Vagina (tissue), 2 donors: ENCODE measurements at regions not wholly inside any gene's neighbourhood (a gene's known extent, or its start where the extent isn't known, plus 50 kb on each side); places are given as distances from the start of the nearest gene placed in this dataset.

Source experiments
- DNase-seq, 2 donors: peaks; one replicate each; pipeline ENCODE4 v3.0.0-alpha.2; 2017; ENCODE audit errors: extremely low spot score in 2 of 2
- H3K27ac ChIP-seq: fragments of 200-600 bp; sonication (generic); one replicate; pipeline ENCODE4 v1.5.1; 2019
- H3K27me3 ChIP-seq: fragments of 200-600 bp; sonication (generic); one replicate; pipeline ENCODE4 v1.5.1; 2019
- H3K36me3 ChIP-seq, 2 donors: fragments of 200-600 bp; sonication (generic); one replicate each; pipeline ENCODE4 v1.5.1; 2017 to 2019
- H3K4me1 ChIP-seq: fragments of 200-600 bp; sonication (generic); one replicate; pipeline ENCODE4 v1.5.1; 2019
- H3K4me3 ChIP-seq, 2 donors: fragments of 200-600 bp; sonication (generic); 1 replicate in 1 of 2; 2 replicates in 1 of 2; pipeline ENCODE4 v1.5.1; 2016 to 2019
- H3K9me3 ChIP-seq: fragments of 200-600 bp; sonication (generic); one replicate; pipeline ENCODE4 v1.5.1; 2019
- POLR2A ChIP-seq, 2 donors: fragments of 450-650 bp; IDR thresholded peaks; one replicate each; pipeline ENCODE4 v1.6.1; 2017; ENCODE audit warnings: antibody characterized with exemption in 2 of 2, mild to moderate bottlenecking in 2 of 2, moderate library complexity in 2 of 2
- POLR2AphosphoS5 ChIP-seq, 2 donors: sonication (generic); formaldehyde crosslinking; IDR thresholded peaks; one replicate each; pipeline ENCODE4 v1.9.0; 2017; ENCODE audit warnings: antibody characterized with exemption in 2 of 2, mild to moderate bottlenecking in 2 of 2, low read depth in 1 of 2; ENCODE audit not compliant: insufficient read depth in 1 of 2
- intact Hi-C: fragments of 100-400 bp; cut with DNase I; formaldehyde crosslinking; loops from one replicate; pipeline ENCODE4 v1.15.1; 2023
- TF ChIP-seq, protein P1 (sequence below), 3 experiments: fragments of 450-650 bp in 2 of 3; fragments of 200-600 bp in 1 of 3; sonication (generic) in 1 of 3; IDR thresholded peaks; one replicate each; pipeline ENCODE4 v1.5.1; 2017 to 2019; ENCODE audit warnings: antibody characterized with exemption in 3 of 3, mild to moderate bottlenecking in 2 of 3, moderate library complexity in 2 of 3

DNA sequence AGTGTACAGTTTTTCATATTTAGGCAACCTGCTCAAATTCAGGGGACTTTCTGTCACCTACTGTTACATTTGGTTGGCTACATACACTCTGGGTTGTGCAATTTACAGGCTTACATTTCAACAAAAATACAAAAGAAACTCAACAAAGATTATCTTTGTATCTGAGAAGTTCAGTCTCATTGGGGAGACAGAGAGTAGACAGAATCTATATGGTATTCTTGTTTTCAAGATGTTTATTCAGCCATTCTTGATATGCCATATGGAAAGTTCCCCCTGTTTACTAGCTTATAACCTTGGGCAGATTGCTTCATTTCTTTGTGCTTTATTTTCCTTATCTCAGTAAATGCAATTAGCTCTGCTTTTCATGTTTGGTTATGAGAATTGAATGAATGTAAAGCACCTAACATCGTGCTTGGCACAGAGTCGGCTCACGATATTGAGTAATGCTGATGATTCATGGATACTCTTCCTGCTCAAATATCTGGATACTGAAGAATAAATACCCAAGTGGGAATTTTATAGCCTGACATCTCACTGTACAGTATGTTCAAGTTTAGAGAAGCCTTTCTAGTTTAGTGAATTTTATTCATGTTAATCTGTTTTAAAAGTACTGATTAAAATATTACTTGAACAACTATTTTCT lies 96.5 kb upstream of the PACRGL start:
- DNase-seq = no peak
- no peaks in the 10 kb centered on the region for H3K27me3 ChIP-seq
- TF ChIP-seq, protein P1, sequence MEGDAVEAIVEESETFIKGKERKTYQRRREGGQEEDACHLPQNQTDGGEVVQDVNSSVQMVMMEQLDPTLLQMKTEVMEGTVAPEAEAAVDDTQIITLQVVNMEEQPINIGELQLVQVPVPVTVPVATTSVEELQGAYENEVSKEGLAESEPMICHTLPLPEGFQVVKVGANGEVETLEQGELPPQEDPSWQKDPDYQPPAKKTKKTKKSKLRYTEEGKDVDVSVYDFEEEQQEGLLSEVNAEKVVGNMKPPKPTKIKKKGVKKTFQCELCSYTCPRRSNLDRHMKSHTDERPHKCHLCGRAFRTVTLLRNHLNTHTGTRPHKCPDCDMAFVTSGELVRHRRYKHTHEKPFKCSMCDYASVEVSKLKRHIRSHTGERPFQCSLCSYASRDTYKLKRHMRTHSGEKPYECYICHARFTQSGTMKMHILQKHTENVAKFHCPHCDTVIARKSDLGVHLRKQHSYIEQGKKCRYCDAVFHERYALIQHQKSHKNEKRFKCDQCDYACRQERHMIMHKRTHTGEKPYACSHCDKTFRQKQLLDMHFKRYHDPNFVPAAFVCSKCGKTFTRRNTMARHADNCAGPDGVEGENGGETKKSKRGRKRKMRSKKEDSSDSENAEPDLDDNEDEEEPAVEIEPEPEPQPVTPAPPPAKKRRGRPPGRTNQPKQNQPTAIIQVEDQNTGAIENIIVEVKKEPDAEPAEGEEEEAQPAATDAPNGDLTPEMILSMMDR (IDR thresholded peaks at IDR 0.05) = no peak
- TF ChIP-seq POLR2AphosphoS5 (IDR thresholded peaks at IDR 0.05; ENCODE audit: insufficient read depth in 1 of 2, low read depth in 1 of 2) = no peak
- no peak for TF ChIP-seq POLR2A (IDR thresholded peaks at IDR 0.05)
- intact Hi-C loops = no loop called here
- H3K4me3 ChIP-seq = no peak overlapping the region
- H3K27ac ChIP-seq = no peak overlapping the region
- no peaks in the 10 kb centered on the region for H3K36me3 ChIP-seq
- no peaks in the 10 kb centered on the region for H3K9me3 ChIP-seq
- H3K4me1 ChIP-seq = no peaks in the 10 kb centered on the region

DNA sequence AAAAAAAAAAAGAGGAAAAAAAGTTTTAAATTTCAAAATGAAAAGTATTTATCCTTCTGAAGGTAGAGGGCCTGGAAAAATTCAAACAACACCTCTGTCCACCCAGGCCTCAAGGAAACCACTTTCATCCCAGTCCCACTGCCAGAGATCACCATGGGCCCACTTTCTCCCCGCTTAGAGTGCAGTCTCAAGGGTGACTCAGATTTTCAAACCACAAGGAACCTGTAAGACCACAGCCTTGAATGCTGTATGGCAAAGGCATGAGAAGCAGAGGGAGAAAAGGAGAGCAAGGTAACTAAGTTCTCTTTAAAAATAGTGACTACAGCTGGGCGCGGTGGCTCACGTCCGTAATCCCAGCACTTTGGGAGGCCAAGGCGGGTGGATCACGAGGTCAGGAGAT lies 87.9 kb upstream of the PACRGL start:
- no peak overlapping the region for H3K27ac ChIP-seq
- TF ChIP-seq POLR2A (IDR thresholded peaks at IDR 0.05) (no peak), POLR2AphosphoS5 (IDR thresholded peaks at IDR 0.05; ENCODE audit: insufficient read depth in 1 of 2, low read depth in 1 of 2) (no peak)
- TF ChIP-seq, protein P1 (IDR thresholded peaks at IDR 0.05) = no peak
- intact Hi-C loops = no loop called here
- H3K36me3 ChIP-seq = peaks cover 0 to 3% of the 10 kb centered on the region in 2 donors
- H3K4me3 ChIP-seq = no peak overlapping the region
- H3K4me1 ChIP-seq = no peaks in the 10 kb centered on the region
- no peaks in the 10 kb centered on the region for H3K9me3 ChIP-seq
- no peaks in the 10 kb centered on the region for H3K27me3 ChIP-seq
- DNase-seq = no peak

- Histone ChIP-seq H3K36me3 (peaks cover 0 to 3% of the 10 kb centered on the region in 2 donors), H3K4me1 (peaks cover 8% of the 10 kb centered on the region), H3K4me3 (no peak overlapping the region), H3K27me3 (no peaks in the 10 kb centered on the region), H3K9me3 (no peaks in the 10 kb centered on the region), H3K27ac (no peak overlapping the region)
- no peak for TF ChIP-seq POLR2A (IDR thresholded peaks at IDR 0.05)
- TF ChIP-seq POLR2AphosphoS5 (IDR thresholded peaks at IDR 0.05; ENCODE audit: insufficient read depth in 1 of 2, low read depth in 1 of 2) = no peak
- TF ChIP-seq, protein P1 (IDR thresholded peaks at IDR 0.05) = no peak
- intact Hi-C loops = no loop called here
- DNase-seq = no peak
Observed at GRCh38 chr4:20614816-20615215, 85.4 kb upstream of the PACRGL start.

GRCh38 chr4:20615486-20616260 lies 84.6 kb upstream of the PACRGL start:
- intact Hi-C loops = no loop called here
- H3K9me3 ChIP-seq = no peaks in the 10 kb centered on the region
- H3K36me3 ChIP-seq = peaks cover 0 to 3% of the 10 kb centered on the region in 2 donors
- H3K4me1 ChIP-seq = peaks cover 8% of the 10 kb centered on the region
- H3K4me3 ChIP-seq = no peak overlapping the region
- TF ChIP-seq, protein P1 (IDR thresholded peaks at IDR 0.05) = no peak
- TF ChIP-seq POLR2A (IDR thresholded peaks at IDR 0.05) (no peak), POLR2AphosphoS5 (IDR thresholded peaks at IDR 0.05; ENCODE audit: insufficient read depth in 1 of 2, low read depth in 1 of 2) (no peak)
- no peaks in the 10 kb centered on the region for H3K27me3 ChIP-seq
- no peak for DNase-seq
- no peak overlapping the region for H3K27ac ChIP-seq

GRCh38 chr4:20616313-20616712 lies 83.9 kb upstream of the PACRGL start:
- peaks cover 8% of the 10 kb centered on the region for H3K4me1 ChIP-seq
- peaks cover 0 to 3% of the 10 kb centered on the region in 2 donors for H3K36me3 ChIP-seq
- no peak overlapping the region for H3K27ac ChIP-seq
- no peak for DNase-seq
- no peaks in the 10 kb centered on the region for H3K9me3 ChIP-seq
- TF ChIP-seq POLR2AphosphoS5 (IDR thresholded peaks at IDR 0.05; ENCODE audit: insufficient read depth in 1 of 2, low read depth in 1 of 2) (no peak), POLR2A (IDR thresholded peaks at IDR 0.05) (no peak)
- TF ChIP-seq, protein P1 (IDR thresholded peaks at IDR 0.05) = no peak
- no peak overlapping the region for H3K4me3 ChIP-seq
- intact Hi-C loops = no loop called here
- H3K27me3 ChIP-seq = no peaks in the 10 kb centered on the region
